NB4 (cell line): ENCODE measurements at regions not wholly inside any gene's neighbourhood (a gene's known extent, or its start where the extent isn't known, plus 50 kb on each side); places are given as distances from the start of the nearest gene placed in this dataset.

Experiments
- POLR2A ChIP-seq: IDR thresholded peaks from 2 replicates; pipeline ENCODE4 v1.6.1; 2011; ENCODE audit warnings: mild to moderate bottlenecking; ENCODE audit not compliant: insufficient read length; ENCODE audit errors: extremely low read depth
- TF ChIP-seq, protein P1 (sequence below): IDR thresholded peaks from one replicate; pipeline ENCODE4 v1.5.1; 2012; ENCODE audit warnings: low read depth, low read length

DNA sequence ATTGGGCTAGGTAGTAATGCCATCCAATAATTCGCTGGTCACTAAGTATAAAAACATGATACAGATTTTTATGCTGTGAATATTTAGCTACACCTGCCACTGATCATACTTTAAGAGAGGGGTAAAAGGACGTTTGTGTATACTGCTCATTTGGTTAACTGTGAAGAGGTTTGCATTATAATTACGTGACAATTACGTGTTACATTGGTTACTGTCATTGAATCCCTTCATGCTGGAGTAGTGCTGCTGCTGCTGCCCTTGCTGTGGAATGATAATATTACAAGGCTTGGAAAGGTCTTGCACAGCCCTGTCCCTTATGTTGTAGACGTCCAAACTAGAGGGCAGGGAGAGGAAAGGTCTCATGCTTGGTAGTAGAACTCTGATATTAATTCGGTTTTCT lies 312.2 kb upstream of the ATP2B1 start:
- TF ChIP-seq, protein P1, sequence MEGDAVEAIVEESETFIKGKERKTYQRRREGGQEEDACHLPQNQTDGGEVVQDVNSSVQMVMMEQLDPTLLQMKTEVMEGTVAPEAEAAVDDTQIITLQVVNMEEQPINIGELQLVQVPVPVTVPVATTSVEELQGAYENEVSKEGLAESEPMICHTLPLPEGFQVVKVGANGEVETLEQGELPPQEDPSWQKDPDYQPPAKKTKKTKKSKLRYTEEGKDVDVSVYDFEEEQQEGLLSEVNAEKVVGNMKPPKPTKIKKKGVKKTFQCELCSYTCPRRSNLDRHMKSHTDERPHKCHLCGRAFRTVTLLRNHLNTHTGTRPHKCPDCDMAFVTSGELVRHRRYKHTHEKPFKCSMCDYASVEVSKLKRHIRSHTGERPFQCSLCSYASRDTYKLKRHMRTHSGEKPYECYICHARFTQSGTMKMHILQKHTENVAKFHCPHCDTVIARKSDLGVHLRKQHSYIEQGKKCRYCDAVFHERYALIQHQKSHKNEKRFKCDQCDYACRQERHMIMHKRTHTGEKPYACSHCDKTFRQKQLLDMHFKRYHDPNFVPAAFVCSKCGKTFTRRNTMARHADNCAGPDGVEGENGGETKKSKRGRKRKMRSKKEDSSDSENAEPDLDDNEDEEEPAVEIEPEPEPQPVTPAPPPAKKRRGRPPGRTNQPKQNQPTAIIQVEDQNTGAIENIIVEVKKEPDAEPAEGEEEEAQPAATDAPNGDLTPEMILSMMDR: no peak
- TF ChIP-seq POLR2A: no peak
